Activated naive CD8-positive, alpha-beta T cell treated with anti-CD3 and anti-CD28 coated beads, Interleukin-2, amount 10 ng/mL, durations not matched to agents 7 days and 5 days (primary cell): ENCODE measurements at regions not wholly inside any gene's neighbourhood (a gene's known extent, or its start where the extent isn't known, plus 50 kb on each side); places are given as distances from the start of the nearest gene placed in this dataset.

ENCODE experiments used
- ATAC-seq: fragments of 150-1000 bp; cut with Tn5 transposase; one replicate; pipeline ENCODE4 v1.10.0; 2021; ENCODE audit warnings: low read depth, moderate library complexity
- POLR2A ChIA-PET: fragments of 350-600 bp; sonication (Branson Sonifier 250); formaldehyde crosslinking; loops from one replicate; lab custom pipeline; 2021; ENCODE audit warnings: antibody characterized with exemption; lab: Charles Lee
- DNase-seq: peaks from one replicate; pipeline ENCODE4 v3.0.0; 2021
- H3K27ac Mint-ChIP-seq: one replicate; pipeline ENCODE4 v1.8.0; 2022; ENCODE audit warnings: mild to moderate bottlenecking, mixed read lengths
- H3K27me3 Mint-ChIP-seq: one replicate; pipeline ENCODE4 v1.8.0; 2022; ENCODE audit warnings: mild to moderate bottlenecking, moderate library complexity, mixed read lengths
- H3K36me3 Mint-ChIP-seq: one replicate; pipeline ENCODE4 v1.8.0; 2021; ENCODE audit warnings: mild to moderate bottlenecking, mixed read lengths
- H3K4me1 Mint-ChIP-seq: one replicate; pipeline ENCODE4 v1.8.0; 2021; ENCODE audit warnings: mixed read lengths
- H3K4me3 Mint-ChIP-seq: one replicate; pipeline ENCODE4 v1.8.0; 2022; ENCODE audit warnings: mild to moderate bottlenecking, moderate library complexity, mixed read lengths
- H3K9me3 Mint-ChIP-seq: one replicate; pipeline ENCODE4 v1.8.0; 2021; ENCODE audit warnings: mixed read lengths

DNA sequence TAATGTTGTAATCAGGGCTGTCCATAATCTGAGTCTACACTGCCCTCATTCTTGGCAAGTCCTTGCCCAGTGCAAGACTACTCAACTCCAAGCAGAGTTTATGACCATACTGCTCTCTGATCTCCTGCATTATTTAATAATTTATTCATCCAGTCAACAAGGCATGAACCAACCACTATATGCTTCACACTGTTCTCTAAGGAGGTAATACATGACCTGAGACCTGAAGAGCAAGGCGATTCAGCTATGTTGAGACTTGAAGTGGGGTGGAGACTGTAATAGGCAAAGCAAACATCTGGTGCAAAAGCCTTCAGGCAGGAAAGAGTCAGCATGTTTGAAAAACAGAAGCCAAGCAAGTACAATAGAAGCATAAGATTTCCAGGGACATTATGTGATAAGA, 1362.8 kb downstream of the ROBO2 start:
- no peak for DNase-seq
- H3K27ac Mint-ChIP-seq: no peak overlapping the region
- no peaks in the 10 kb centered on the region for H3K36me3 Mint-ChIP-seq
- H3K27me3 Mint-ChIP-seq: no peaks in the 10 kb centered on the region
- no peaks in the 10 kb centered on the region for H3K4me1 Mint-ChIP-seq
- POLR2A ChIA-PET: no interaction called here
- no peaks in the 10 kb centered on the region for H3K9me3 Mint-ChIP-seq
- no peak for ATAC-seq
- no peak overlapping the region for H3K4me3 Mint-ChIP-seq

GRCh38 chr3:78405745-78406144, 1362.1 kb downstream of the ROBO1 start:
- POLR2A ChIA-PET: no interaction called here
- no peaks in the 10 kb centered on the region for H3K27me3 Mint-ChIP-seq
- DNase-seq: no peak
- no peak overlapping the region for H3K4me3 Mint-ChIP-seq
- H3K36me3 Mint-ChIP-seq: no peaks in the 10 kb centered on the region
- ATAC-seq: no peak
- no peaks in the 10 kb centered on the region for H3K4me1 Mint-ChIP-seq
- H3K27ac Mint-ChIP-seq: no peak overlapping the region
- no peaks in the 10 kb centered on the region for H3K9me3 Mint-ChIP-seq

GRCh38 chr3:78406396-78406795, 1361.4 kb downstream of the ROBO1 start:
- Mint-ChIP-seq H3K9me3 (no peaks in the 10 kb centered on the region), H3K36me3 (no peaks in the 10 kb centered on the region), H3K27me3 (no peaks in the 10 kb centered on the region), H3K4me1 (no peaks in the 10 kb centered on the region), H3K4me3 (no peak overlapping the region), H3K27ac (no peak overlapping the region)
- ATAC-seq: no peak
- no peak for DNase-seq
- POLR2A ChIA-PET: no interaction called here

DNA sequence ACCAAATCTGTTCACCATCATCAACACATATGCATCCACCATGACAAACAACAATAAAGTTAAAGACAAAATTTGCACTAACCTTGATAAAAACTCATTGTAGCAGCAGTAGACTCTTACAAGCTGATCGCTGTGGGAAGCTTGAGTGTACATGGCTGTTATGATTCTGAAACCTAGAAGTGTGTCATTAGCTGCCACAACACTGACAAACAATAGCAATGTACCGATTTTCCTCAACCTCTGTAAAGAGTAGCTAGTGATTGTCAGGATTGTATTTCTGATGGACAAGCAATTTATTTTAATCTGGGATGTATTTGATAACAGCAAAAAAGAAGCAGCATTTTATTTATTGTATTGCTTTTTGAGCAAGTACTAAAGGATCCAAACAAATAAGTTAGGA, 1357.7 kb downstream of the ROBO1 start:
- H3K36me3 Mint-ChIP-seq: no peaks in the 10 kb centered on the region
- POLR2A ChIA-PET: no interaction called here
- no peaks in the 10 kb centered on the region for H3K4me1 Mint-ChIP-seq
- no peaks in the 10 kb centered on the region for H3K27me3 Mint-ChIP-seq
- DNase-seq (no peak), ATAC-seq (no peak)
- no peak overlapping the region for H3K27ac Mint-ChIP-seq
- no peak overlapping the region for H3K4me3 Mint-ChIP-seq
- H3K9me3 Mint-ChIP-seq: no peaks in the 10 kb centered on the region

GRCh38 chr3:78414261-78414660, 1353.5 kb downstream of the ROBO1 start:
- H3K27ac Mint-ChIP-seq: no peak overlapping the region
- no peaks in the 10 kb centered on the region for H3K4me1 Mint-ChIP-seq
- no peaks in the 10 kb centered on the region for H3K9me3 Mint-ChIP-seq
- POLR2A ChIA-PET: no interaction called here
- no peaks in the 10 kb centered on the region for H3K27me3 Mint-ChIP-seq
- H3K4me3 Mint-ChIP-seq: no peak overlapping the region
- DNase-seq: no peak
- ATAC-seq: no peak
- H3K36me3 Mint-ChIP-seq: no peaks in the 10 kb centered on the region

DNA sequence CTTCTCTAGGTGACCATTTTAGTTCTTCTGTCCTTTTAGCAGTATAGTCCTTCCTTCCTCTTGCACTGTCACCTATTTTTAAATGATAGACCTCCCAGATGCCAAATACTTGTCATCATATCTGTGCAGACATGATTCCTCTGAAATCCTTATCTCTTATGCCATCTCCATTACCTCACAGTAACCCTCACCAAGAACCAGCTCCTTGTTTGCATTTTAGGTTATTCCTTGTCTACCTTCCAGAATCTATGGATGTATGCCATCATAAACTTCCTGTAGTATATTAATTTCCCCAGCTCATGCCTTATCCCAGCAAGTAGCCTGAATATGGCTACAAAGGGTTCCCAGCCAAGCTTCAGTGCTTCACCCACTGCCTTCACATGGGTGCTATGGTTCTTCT, 1347.2 kb downstream of the ROBO1 start:
- POLR2A ChIA-PET: no interaction called here
- H3K36me3 Mint-ChIP-seq: no peaks in the 10 kb centered on the region
- no peak for DNase-seq
- H3K27me3 Mint-ChIP-seq: no peaks in the 10 kb centered on the region
- no peaks in the 10 kb centered on the region for H3K4me1 Mint-ChIP-seq
- no peak for ATAC-seq
- H3K27ac Mint-ChIP-seq: no peak overlapping the region
- peaks cover 1% of the 10 kb centered on the region for H3K9me3 Mint-ChIP-seq
- no peak overlapping the region for H3K4me3 Mint-ChIP-seq

- Mint-ChIP-seq H3K4me3 (no peak overlapping the region), H3K4me1 (no peaks in the 10 kb centered on the region), H3K27ac (no peak overlapping the region), H3K36me3 (no peaks in the 10 kb centered on the region), H3K27me3 (no peaks in the 10 kb centered on the region), H3K9me3 (peaks cover 1% of the 10 kb centered on the region)
- DNase-seq: no peak
- no peak for ATAC-seq
- POLR2A ChIA-PET: no interaction called here
These were observed 1346.4 kb downstream of the ROBO1 start for GRCh38 chr3:78421247-78421966.

DNA sequence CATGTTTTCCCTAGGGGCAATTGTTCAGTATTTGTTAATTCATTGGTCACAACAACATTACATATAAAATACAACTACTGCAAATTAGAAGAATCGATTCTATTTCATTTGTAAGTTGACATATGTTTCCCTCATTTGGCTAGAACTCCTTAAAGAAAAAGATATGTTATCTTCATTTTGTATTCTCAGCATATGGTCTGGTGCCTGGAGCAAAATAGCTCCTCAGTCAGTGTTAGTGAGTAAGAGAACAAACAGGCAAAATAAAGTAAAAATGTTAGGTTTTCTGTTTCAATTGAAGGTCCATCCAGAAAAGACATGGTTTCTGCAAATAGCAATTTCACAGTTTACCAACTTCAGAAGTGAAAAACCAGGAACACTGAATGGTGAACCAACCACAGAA, 1343.1 kb downstream of the ROBO1 start:
- no peak for DNase-seq
- Mint-ChIP-seq H3K9me3 (peaks cover 1% of the 10 kb centered on the region), H3K27me3 (no peaks in the 10 kb centered on the region), H3K4me3 (no peak overlapping the region), H3K36me3 (no peaks in the 10 kb centered on the region), H3K27ac (no peak overlapping the region), H3K4me1 (no peaks in the 10 kb centered on the region)
- ATAC-seq: no peak
- POLR2A ChIA-PET: no interaction called here

DNA sequence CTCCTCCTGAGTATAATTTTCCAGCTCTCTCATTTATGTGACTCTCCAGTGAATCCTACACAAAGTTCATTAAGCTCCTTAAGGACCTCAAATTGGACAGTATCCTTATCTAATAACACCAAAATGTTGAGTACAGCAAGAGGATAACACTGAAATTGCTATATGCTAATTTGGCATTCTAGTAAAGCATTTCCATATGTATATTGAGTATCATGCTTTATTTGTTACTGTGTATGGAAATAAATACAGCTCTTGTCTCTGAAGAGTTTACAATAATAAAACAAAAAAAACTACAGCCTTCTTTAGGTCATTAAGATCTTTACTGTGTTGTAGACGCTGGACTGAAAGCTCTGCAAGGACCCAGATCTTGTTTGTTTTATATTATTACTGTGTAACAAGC, 1341.3 kb downstream of the ROBO1 start:
- H3K36me3 Mint-ChIP-seq: no peaks in the 10 kb centered on the region
- no peaks in the 10 kb centered on the region for H3K27me3 Mint-ChIP-seq
- ATAC-seq: no peak
- DNase-seq: no peak
- POLR2A ChIA-PET: no interaction called here
- H3K9me3 Mint-ChIP-seq: peaks cover 1% of the 10 kb centered on the region
- no peak overlapping the region for H3K4me3 Mint-ChIP-seq
- H3K27ac Mint-ChIP-seq: no peak overlapping the region
- H3K4me1 Mint-ChIP-seq: no peaks in the 10 kb centered on the region

DNA sequence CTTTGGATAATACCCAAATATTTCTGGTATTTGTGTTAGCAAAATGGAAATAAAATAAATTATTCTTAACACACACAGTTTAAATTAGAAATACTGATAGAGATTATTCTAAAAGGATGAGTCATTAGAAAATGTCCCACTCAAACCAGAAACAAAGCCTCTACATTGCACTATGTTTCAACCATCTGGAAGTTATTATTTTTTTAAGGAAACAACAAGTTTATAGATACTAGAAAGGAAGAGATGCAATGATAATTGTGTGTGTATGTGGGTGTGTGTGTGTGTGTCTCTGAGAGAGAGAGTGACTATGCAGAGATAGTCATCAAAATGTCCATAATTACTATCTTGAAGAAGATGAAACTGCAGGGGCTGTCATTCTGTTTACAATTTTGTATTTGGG, 1340.5 kb downstream of the ROBO1 start:
- Mint-ChIP-seq H3K36me3 (no peaks in the 10 kb centered on the region), H3K4me3 (no peak overlapping the region), H3K27me3 (no peaks in the 10 kb centered on the region), H3K4me1 (no peaks in the 10 kb centered on the region), H3K27ac (no peak overlapping the region), H3K9me3 (peaks cover 1% of the 10 kb centered on the region)
- ATAC-seq (no peak), DNase-seq (no peak)
- POLR2A ChIA-PET: no interaction called here

DNA sequence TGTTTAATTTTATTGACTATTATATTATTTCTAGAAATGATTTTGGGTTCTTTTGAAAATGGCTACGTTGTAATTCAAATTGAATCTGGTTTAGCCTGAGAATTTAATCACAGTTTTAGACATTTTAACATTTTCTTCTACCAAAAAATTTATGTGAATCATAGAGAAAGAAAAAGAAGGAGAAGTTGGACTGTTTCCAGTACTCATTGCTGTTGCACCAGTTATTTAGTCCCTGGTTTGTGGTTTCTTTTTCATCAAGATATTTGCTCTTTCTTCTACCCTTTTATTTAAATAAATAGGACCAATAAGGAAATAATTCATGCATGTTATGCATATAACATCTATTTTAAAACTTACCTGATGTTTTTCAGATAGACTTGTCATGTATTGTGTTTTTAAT, 1337.1 kb downstream of the ROBO1 start:
- no peaks in the 10 kb centered on the region for H3K9me3 Mint-ChIP-seq
- DNase-seq (no peak), ATAC-seq (no peak)
- H3K27me3 Mint-ChIP-seq: no peaks in the 10 kb centered on the region
- POLR2A ChIA-PET: no interaction called here
- no peaks in the 10 kb centered on the region for H3K4me1 Mint-ChIP-seq
- H3K36me3 Mint-ChIP-seq: no peaks in the 10 kb centered on the region
- H3K4me3 Mint-ChIP-seq: no peak overlapping the region
- no peak overlapping the region for H3K27ac Mint-ChIP-seq

DNA sequence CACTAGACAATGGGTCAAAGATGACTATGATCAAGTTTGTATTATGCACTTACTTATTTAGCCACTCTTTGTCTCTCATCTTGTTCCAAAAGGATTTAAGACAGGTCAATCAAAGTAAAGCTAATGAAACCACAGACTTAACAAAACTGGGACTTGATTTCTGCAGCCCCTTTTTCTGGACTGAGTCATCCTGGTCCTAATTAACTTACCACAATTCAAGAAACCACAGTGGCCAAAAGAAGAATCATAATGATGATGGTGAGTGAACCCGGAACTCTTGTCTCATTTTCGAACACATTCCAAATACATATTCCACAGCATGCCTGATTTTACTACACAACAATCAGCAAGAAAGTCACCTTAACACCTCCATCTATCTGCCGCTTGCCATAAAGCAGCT, 1333.0 kb downstream of the ROBO1 start:
- no peaks in the 10 kb centered on the region for H3K36me3 Mint-ChIP-seq
- H3K27ac Mint-ChIP-seq: no peak overlapping the region
- H3K4me3 Mint-ChIP-seq: no peak overlapping the region
- no peaks in the 10 kb centered on the region for H3K4me1 Mint-ChIP-seq
- no peaks in the 10 kb centered on the region for H3K27me3 Mint-ChIP-seq
- POLR2A ChIA-PET: no interaction called here
- no peak for ATAC-seq
- H3K9me3 Mint-ChIP-seq: peaks cover 1% of the 10 kb centered on the region
- no peak for DNase-seq

- Mint-ChIP-seq H3K9me3 (no peaks in the 10 kb centered on the region), H3K36me3 (no peaks in the 10 kb centered on the region), H3K27ac (no peak overlapping the region), H3K27me3 (no peaks in the 10 kb centered on the region), H3K4me3 (no peak overlapping the region), H3K4me1 (no peaks in the 10 kb centered on the region)
- DNase-seq (no peak), ATAC-seq (no peak)
- POLR2A ChIA-PET: no interaction called here
These were observed 1312.6 kb downstream of the ROBO1 start for GRCh38 chr3:78455166-78455565.

DNA sequence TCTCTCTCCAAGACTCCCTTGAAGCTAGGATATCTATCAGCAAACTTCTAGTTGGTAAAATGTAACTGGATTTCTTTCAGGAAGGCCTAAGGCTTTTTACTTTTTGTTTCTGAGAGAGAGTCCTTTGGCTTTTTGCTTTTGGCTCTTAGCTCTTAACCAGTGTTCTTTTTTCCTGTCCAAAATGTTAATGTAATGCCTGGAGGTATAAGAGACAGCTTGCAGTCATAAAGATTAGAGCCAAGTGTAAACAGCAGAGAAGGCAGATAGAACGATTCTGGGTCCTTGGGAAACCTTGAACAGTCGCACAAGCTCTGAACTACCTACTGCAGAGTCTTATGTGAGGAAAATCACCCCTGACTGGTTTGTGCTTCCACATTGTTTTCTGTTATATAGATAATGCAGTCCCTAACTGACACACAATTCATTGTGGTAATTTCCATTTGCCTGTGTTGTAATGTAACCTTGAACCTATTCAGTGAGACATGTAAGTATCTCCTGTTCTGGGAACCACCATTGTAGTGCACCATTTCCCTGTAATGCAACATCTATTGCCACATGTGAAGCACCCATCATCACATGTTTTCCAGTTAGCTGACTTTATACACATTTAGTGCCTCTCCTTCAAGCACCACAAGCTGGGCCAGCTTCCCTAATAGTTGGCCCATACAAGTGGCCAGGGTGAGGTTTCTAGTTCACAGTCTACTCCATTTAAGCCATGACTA, 1311.9 kb downstream of the ROBO1 start:
- Mint-ChIP-seq H3K36me3 (no peaks in the 10 kb centered on the region), H3K4me1 (no peaks in the 10 kb centered on the region), H3K27ac (no peak overlapping the region), H3K4me3 (no peak overlapping the region), H3K9me3 (peaks cover 2% of the 10 kb centered on the region), H3K27me3 (no peaks in the 10 kb centered on the region)
- POLR2A ChIA-PET: no interaction called here
- ATAC-seq (no peak), DNase-seq (no peak)
